ENCODE measurements at regions not wholly inside any gene's neighbourhood (a gene's known extent, or its start where the extent isn't known, plus 50 kb on each side); places are given as distances from the start of the nearest gene placed in this dataset.

DNA sequence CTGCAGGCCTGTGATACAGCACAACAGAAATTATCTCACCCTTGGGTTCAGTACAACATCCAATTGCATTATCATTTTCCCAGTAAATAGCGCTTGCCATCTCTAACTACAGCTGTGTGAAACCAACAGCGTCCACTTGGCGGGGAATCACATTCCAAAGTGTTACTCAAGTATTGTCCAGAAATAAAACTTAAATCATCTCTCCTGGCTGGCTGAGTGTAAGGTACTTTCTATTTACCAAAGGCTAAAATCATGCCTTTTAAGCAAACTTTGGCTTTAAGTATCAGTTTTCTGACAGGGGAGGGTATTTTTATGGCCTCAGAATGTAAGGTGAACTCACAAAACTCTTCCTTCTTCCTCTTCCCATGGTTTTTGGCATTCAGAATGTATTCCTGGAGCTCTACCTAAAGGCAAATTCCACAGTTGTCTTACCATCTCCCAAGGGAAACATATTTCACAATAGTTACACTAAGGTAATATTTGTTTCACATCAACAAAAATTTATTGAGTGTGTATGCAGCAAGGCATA is 205.6 kb upstream of the MPDZ start:
- TF ChIP-seq EZH2 (IDR thresholded peaks at IDR 0.05) (no peak), POLR2AphosphoS5 (IDR thresholded peaks at IDR 0.05; ENCODE audit: borderline replicate concordance, low read depth, low read length) (no peak), FOXP2 (optimal IDR thresholded peaks at IDR 0.05; ENCODE audit: control extremely low read depth, extremely low read length, insufficient read depth) (no peak)

Data from SK-N-MC (cell line).